Tibial artery (tissue), 4 donors: ENCODE measurements at regions not wholly inside any gene's neighbourhood (a gene's known extent, or its start where the extent isn't known, plus 50 kb on each side); places are given as distances from the start of the nearest gene placed in this dataset.

Experiments used
- DNase-seq, 2 donors: peaks; one replicate each; pipeline ENCODE4 v3.0.0-alpha.2; 2019
- H3K27ac ChIP-seq, 2 donors: fragments of 200-600 bp; sonication (generic) in 1 of 2; 1 replicate in 1 of 2; 2 replicates in 1 of 2; pipeline ENCODE4 v1.5.1; 2018 to 2019; ENCODE audit warnings: mild to moderate bottlenecking in 1 of 2
- H3K27me3 ChIP-seq, 2 donors: fragments of 200-600 bp; sonication (generic) in 1 of 2; one replicate each; pipeline versions ENCODE4 v1.5.1 to v1.6.0; 2016 to 2019
- H3K36me3 ChIP-seq, 3 donors: fragments of 200-600 bp; sonication (generic) in 2 of 3; one replicate each; pipeline ENCODE4 v1.5.1; 2016 to 2019; ENCODE audit warnings: mild to moderate bottlenecking in 2 of 3
- H3K4me1 ChIP-seq, 4 donors: fragments of 200-600 bp; sonication (generic) in 2 of 4; 1 replicate in 3 of 4; 2 replicates in 1 of 4; pipeline ENCODE4 v1.5.1; 2016 to 2019
- H3K4me3 ChIP-seq, 2 donors: fragments of 200-600 bp; sonication (generic) in 1 of 2; 1 replicate in 1 of 2; 2 replicates in 1 of 2; pipeline ENCODE4 v1.5.1; 2018 to 2019; ENCODE audit warnings: mild to moderate bottlenecking in 2 of 2
- H3K9me3 ChIP-seq, 3 donors: fragments of 200-600 bp; sonication (generic) in 1 of 3; one replicate each; pipeline ENCODE4 v1.5.1; 2016 to 2019
- CTCF ChIP-seq, 2 experiments: fragments of 200-600 bp in 1 of 2; fragments of 450-650 bp in 1 of 2; IDR thresholded peaks; one replicate each; pipeline ENCODE4 v1.5.1; 2017 to 2019; ENCODE audit warnings: antibody characterized with exemption in 2 of 2, mild to moderate bottlenecking in 1 of 2, moderate library complexity in 1 of 2
- intact Hi-C: fragments of 100-400 bp; cut with DNase I; formaldehyde crosslinking; loops from one replicate; pipeline ENCODE4 v1.15.0; 2023; ENCODE audit warnings: low total_unique reads

- Histone ChIP-seq H3K27me3 (no peaks in the 10 kb centered on the region), H3K9me3 (no peaks in the 10 kb centered on the region), H3K4me1 (no peaks in the 10 kb centered on the region), H3K4me3 (no peak overlapping the region), H3K27ac (no peak overlapping the region), H3K36me3 (no peaks in the 10 kb centered on the region)
- TF ChIP-seq CTCF (IDR thresholded peaks at IDR 0.05), result no peak
- intact Hi-C loops, result no loop called here
- no peak for DNase-seq
Observed at GRCh38 chr11:37623778-37624177, 1025.7 kb upstream of the RAG2 start.

- intact Hi-C loops, result no loop called here
- DNase-seq, result no peak
Observed at GRCh38 chr11:37621662-37622061, 1023.6 kb upstream of the RAG2 start.

GRCh38 chr11:37616291-37616690 lies 1018.3 kb upstream of the RAG2 start:
- Histone ChIP-seq H3K4me1 (no peaks in the 10 kb centered on the region), H3K9me3 (no peaks in the 10 kb centered on the region), H3K36me3 (no peaks in the 10 kb centered on the region), H3K27ac (no peak overlapping the region), H3K27me3 (no peaks in the 10 kb centered on the region), H3K4me3 (no peak overlapping the region)
- intact Hi-C loops, result no loop called here
- TF ChIP-seq CTCF (IDR thresholded peaks at IDR 0.05), result no peak
- DNase-seq, result no peak

More at GRCh38 chr11:37621662-37622061, 1023.6 kb upstream of the RAG2 start:
- Histone ChIP-seq H3K36me3 (no peaks in the 10 kb centered on the region), H3K27me3 (no peaks in the 10 kb centered on the region), H3K27ac (no peak overlapping the region), H3K4me1 (no peaks in the 10 kb centered on the region), H3K4me3 (no peak overlapping the region), H3K9me3 (no peaks in the 10 kb centered on the region)
- TF ChIP-seq CTCF (IDR thresholded peaks at IDR 0.05), result no peak

GRCh38 chr11:37613031-37613430 lies 1015.0 kb upstream of the RAG2 start:
- Histone ChIP-seq H3K36me3 (no peaks in the 10 kb centered on the region), H3K4me3 (no peak overlapping the region), H3K27me3 (no peaks in the 10 kb centered on the region), H3K9me3 (no peaks in the 10 kb centered on the region), H3K4me1 (no peaks in the 10 kb centered on the region), H3K27ac (no peak overlapping the region)
- intact Hi-C loops, result no loop called here
- TF ChIP-seq CTCF (IDR thresholded peaks at IDR 0.05), result no peak
- no peak for DNase-seq

GRCh38 chr11:37612146-37612545 lies 1014.1 kb upstream of the RAG2 start:
- Histone ChIP-seq H3K4me1 (no peaks in the 10 kb centered on the region), H3K4me3 (no peak overlapping the region), H3K36me3 (no peaks in the 10 kb centered on the region), H3K27ac (no peak overlapping the region), H3K9me3 (no peaks in the 10 kb centered on the region), H3K27me3 (no peaks in the 10 kb centered on the region)
- intact Hi-C loops, result no loop called here
- TF ChIP-seq CTCF (IDR thresholded peaks at IDR 0.05), result no peak
- DNase-seq, result no peak

- Histone ChIP-seq H3K9me3 (no peaks in the 10 kb centered on the region), H3K27me3 (no peaks in the 10 kb centered on the region), H3K36me3 (no peaks in the 10 kb centered on the region), H3K27ac (no peak overlapping the region), H3K4me1 (no peaks in the 10 kb centered on the region), H3K4me3 (no peak overlapping the region)
- intact Hi-C loops, result no loop called here
- DNase-seq, result no peak
- TF ChIP-seq CTCF (IDR thresholded peaks at IDR 0.05), result no peak
Observed at GRCh38 chr11:37605229-37605628, 1007.2 kb upstream of the RAG2 start.
